SK-N-SH (cell line): ENCODE measurements at regions not wholly inside any gene's neighbourhood (a gene's known extent, or its start where the extent isn't known, plus 50 kb on each side); places are given as distances from the start of the nearest gene placed in this dataset.

Source experiments
- CTCF ChIP-seq: fragments of 200-600 bp; sonication (generic); IDR thresholded peaks from 2 replicates; pipeline ENCODE4 v1.6.1; 2017; ENCODE audit warnings: antibody characterized with exemption, mild to moderate bottlenecking, moderate library complexity
- POLR2AphosphoS5 ChIP-seq: IDR thresholded peaks from 2 replicates; pipeline ENCODE4 v1.6.1; 2012; ENCODE audit warnings: low read depth, low read length
- TAF1 ChIP-seq: IDR thresholded peaks from 2 replicates; pipeline ENCODE4 v1.6.1; 2012; ENCODE audit warnings: low read depth, mild to moderate bottlenecking, low read length, moderate library complexity, borderline replicate concordance
- YY1 ChIP-seq: IDR thresholded peaks from 2 replicates; pipeline ENCODE4 v1.4.0; 2012; ENCODE audit warnings: low read depth, mild to moderate bottlenecking

GRCh38 chr1:30654188-30654587 is 69.2 kb downstream of the MATN1 start:
- no peak for TF ChIP-seq POLR2AphosphoS5
- no peak for TF ChIP-seq TAF1
- no peak for TF ChIP-seq YY1
- no peak for TF ChIP-seq CTCF
